Heart left ventricle (tissue), 13 donors: ENCODE measurements at regions not wholly inside any gene's neighbourhood (a gene's known extent, or its start where the extent isn't known, plus 50 kb on each side); places are given as distances from the start of the nearest gene placed in this dataset.

Source experiments
- CTCF ChIP-seq, 12 donors: fragments of 200-600 bp; sonication (generic) in 4 of 12; IDR thresholded peaks; one replicate each; pipeline versions ENCODE4 v1.5.0 to v1.8.0; 2018 to 2022; ENCODE audit warnings: antibody characterized with exemption in 12 of 12, mild to moderate bottlenecking in 5 of 12
- POLR2A ChIP-seq, 2 donors: fragments of 450-650 bp; IDR thresholded peaks; one replicate each; pipeline ENCODE4 v1.6.1; 2017; ENCODE audit warnings: antibody characterized with exemption in 2 of 2, mild to moderate bottlenecking in 2 of 2, moderate library complexity in 2 of 2
- donor health status: ischemic (EF 13 %, LVEDD 7.1; RV severe dilation, severe dysfunction).
- donor health status: DM: no; HTN: yes; CAD: no.
- donor health status: DM: no; HTN: no; CAD: no.
- donor health status: ischemic (EF 25% LVEDD 6.9; RV normal size, moderate dysfunction).
- donor health status: ischemic (EF 25% LVEDD 5.7; RV mildly dilated, moderate dysfunction).
- donor health status: ischemic (EF 35%, LVEDD 5.7; RV mildly dilated, moderate dysfunction).
- donor health status: nonischemic (EF 11% LVEDD 7.7; RV severe dilation, severe dysfunction).
- donor health status: DM: yes; HTN: yes; CAD: no.
- donor health status: PGD.
- donor health status: ischemic (EF 29% LVEDD 5.4; RV normal size, mild dysfunction).
- donor health status: nonischemic (EF 23%, LVEDD 6.1; RV moderate dilation, normal function).

GRCh38 chr13:75181906-75182305, 300.1 kb downstream of the TBC1D4 start:
- no peak for TF ChIP-seq CTCF (IDR thresholded peaks at IDR 0.05)
- no peak for TF ChIP-seq POLR2A (IDR thresholded peaks at IDR 0.05)
